WTC11 (cell line): ENCODE measurements at regions not wholly inside any gene's neighbourhood (a gene's known extent, or its start where the extent isn't known, plus 50 kb on each side); places are given as distances from the start of the nearest gene placed in this dataset.
A peak's percentile ranks its signal among the peaks of the same experiment; 100 is the strongest.

Source experiments
- ATAC-seq: fragments of 200-7000 bp; cut with Tn5 transposase; 2 replicates; pipeline ENCODE4 v1.10.0; 2021; ENCODE audit warnings: mild to moderate bottlenecking, moderate library complexity
- CTCF ChIA-PET: fragments of 300-600 bp; sonication (Branson Sonifier 250); formaldehyde crosslinking; loops from one replicate; lab custom pipeline; 2021; ENCODE audit warnings: antibody characterized with exemption; lab: Charles Lee
- POLR2A ChIA-PET: fragments of 350-600 bp; sonication (Branson Sonifier 250); formaldehyde crosslinking; loops from one replicate; lab custom pipeline; 2021; ENCODE audit warnings: antibody characterized with exemption; lab: Charles Lee
- DNase-seq: peaks from one replicate; pipeline ENCODE4 v3.0.0; 2021; ENCODE audit warnings: low spot score
- H3K27ac Mint-ChIP-seq: 2 replicates; pipeline ENCODE4 v1.8.0; 2021; ENCODE audit warnings: mixed read lengths
- H3K27me3 Mint-ChIP-seq: 2 replicates; pipeline ENCODE4 v1.8.0; 2021; ENCODE audit warnings: low read depth, mild to moderate bottlenecking, moderate library complexity, mixed read lengths
- H3K36me3 Mint-ChIP-seq: 2 replicates; pipeline ENCODE4 v1.8.0; 2021; ENCODE audit warnings: mixed read lengths
- H3K4me1 Mint-ChIP-seq: 2 replicates; pipeline ENCODE4 v1.8.0; 2022; ENCODE audit warnings: mixed read lengths
- H3K4me3 Mint-ChIP-seq: 2 replicates; pipeline ENCODE4 v1.8.0; 2021; ENCODE audit warnings: mild to moderate bottlenecking, moderate library complexity, mixed read lengths
- H3K9me3 Mint-ChIP-seq: 2 replicates; pipeline ENCODE4 v1.8.0; 2021; ENCODE audit warnings: mixed read lengths
- ATF6 ChIP-seq: sonication (generic); formaldehyde crosslinking; IDR thresholded peaks from 2 replicates; pipeline ENCODE4 v1.8.1; 2023; ENCODE audit warnings: mild to moderate bottlenecking, missing genetic modification reagents
- CDX4 ChIP-seq: fragments of 250-450 bp; sonication (Bioruptor Pico); IDR thresholded peaks from 2 replicates; pipeline ENCODE4 v1.9.0; 2021; ENCODE audit warnings: moderate library complexity, mild to moderate bottlenecking, inconsistent platforms, borderline replicate concordance
- GABPB1 ChIP-seq: sonication (generic); formaldehyde crosslinking; IDR thresholded peaks from 2 replicates; pipeline ENCODE4 v1.8.1; 2023; ENCODE audit warnings: mild to moderate bottlenecking, missing genetic modification reagents
- HMGA2 ChIP-seq: fragments of 250-450 bp; sonication (Bioruptor Pico); IDR thresholded peaks from 2 replicates; pipeline ENCODE4 v1.4.0; 2021; ENCODE audit warnings: mild to moderate bottlenecking, moderate library complexity
- NFATC4 ChIP-seq: fragments of 250-450 bp; sonication (Bioruptor Pico); IDR thresholded peaks from 2 replicates; pipeline ENCODE4 v1.9.0; 2021; ENCODE audit warnings: mild to moderate bottlenecking
- SMAD4 ChIP-seq: sonication (generic); formaldehyde crosslinking; IDR thresholded peaks from 2 replicates; pipeline ENCODE4 v1.8.0; 2022; ENCODE audit warnings: mild to moderate bottlenecking, missing genetic modification reagents
- ZNF263 ChIP-seq: sonication (generic); formaldehyde crosslinking; IDR thresholded peaks from 2 replicates; pipeline ENCODE4 v1.8.1; 2022; ENCODE audit warnings: low read depth, mild to moderate bottlenecking, moderate library complexity, missing genetic modification reagents
- ZNF416 ChIP-seq: fragments of 250-450 bp; sonication (Bioruptor Pico); IDR thresholded peaks from 2 replicates; pipeline ENCODE4 v1.9.0; 2021; ENCODE audit warnings: mild to moderate bottlenecking, inconsistent platforms
- TF ChIP-seq, protein P1 (sequence below): sonication (generic); formaldehyde crosslinking; IDR thresholded peaks from 2 replicates; pipeline ENCODE4 v1.8.1; 2022; ENCODE audit warnings: low read depth, mild to moderate bottlenecking, moderate library complexity, missing genetic modification reagents, borderline replicate concordance
- TF ChIP-seq, protein P2 (sequence below): sonication (generic); formaldehyde crosslinking; IDR thresholded peaks from 2 replicates; pipeline ENCODE4 v1.8.1; 2023; ENCODE audit warnings: mild to moderate bottlenecking, moderate library complexity, missing genetic modification reagents
- TF ChIP-seq, protein P3 (sequence below): sonication (generic); formaldehyde crosslinking; IDR thresholded peaks from 2 replicates; pipeline ENCODE4 v1.8.0; 2023; ENCODE audit warnings: missing genetic modification reagents

GRCh38 chr7:25515633-25516275 lies 287.5 kb upstream of the NPVF start (continued):
- no peak for TF ChIP-seq CDX4 (CRISPR knock-in tag)
- no peak for TF ChIP-seq ZNF263 (CRISPR knock-in tag)

GRCh38 chr7:25517906-25518305 lies 289.6 kb upstream of the NPVF start:
- no peak overlapping the region for H3K4me3 Mint-ChIP-seq
- no peaks in the 10 kb centered on the region; the same call in 1 of the 2 replicates for H3K27me3 Mint-ChIP-seq
- TF ChIP-seq GABPB1 (CRISPR knock-in tag) (no peak), NFATC4 (CRISPR knock-in tag) (no peak), ZNF416 (CRISPR knock-in tag) (no peak), ATF6 (CRISPR knock-in tag) (no peak), HMGA2 (CRISPR knock-in tag) (no peak)
- TF ChIP-seq, protein P1, sequence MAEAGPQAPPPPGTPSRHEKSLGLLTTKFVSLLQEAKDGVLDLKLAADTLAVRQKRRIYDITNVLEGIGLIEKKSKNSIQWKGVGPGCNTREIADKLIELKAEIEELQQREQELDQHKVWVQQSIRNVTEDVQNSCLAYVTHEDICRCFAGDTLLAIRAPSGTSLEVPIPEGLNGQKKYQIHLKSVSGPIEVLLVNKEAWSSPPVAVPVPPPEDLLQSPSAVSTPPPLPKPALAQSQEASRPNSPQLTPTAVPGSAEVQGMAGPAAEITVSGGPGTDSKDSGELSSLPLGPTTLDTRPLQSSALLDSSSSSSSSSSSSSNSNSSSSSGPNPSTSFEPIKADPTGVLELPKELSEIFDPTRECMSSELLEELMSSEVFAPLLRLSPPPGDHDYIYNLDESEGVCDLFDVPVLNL (CRISPR knock-in tag): no peak
- TF ChIP-seq, protein P2, sequence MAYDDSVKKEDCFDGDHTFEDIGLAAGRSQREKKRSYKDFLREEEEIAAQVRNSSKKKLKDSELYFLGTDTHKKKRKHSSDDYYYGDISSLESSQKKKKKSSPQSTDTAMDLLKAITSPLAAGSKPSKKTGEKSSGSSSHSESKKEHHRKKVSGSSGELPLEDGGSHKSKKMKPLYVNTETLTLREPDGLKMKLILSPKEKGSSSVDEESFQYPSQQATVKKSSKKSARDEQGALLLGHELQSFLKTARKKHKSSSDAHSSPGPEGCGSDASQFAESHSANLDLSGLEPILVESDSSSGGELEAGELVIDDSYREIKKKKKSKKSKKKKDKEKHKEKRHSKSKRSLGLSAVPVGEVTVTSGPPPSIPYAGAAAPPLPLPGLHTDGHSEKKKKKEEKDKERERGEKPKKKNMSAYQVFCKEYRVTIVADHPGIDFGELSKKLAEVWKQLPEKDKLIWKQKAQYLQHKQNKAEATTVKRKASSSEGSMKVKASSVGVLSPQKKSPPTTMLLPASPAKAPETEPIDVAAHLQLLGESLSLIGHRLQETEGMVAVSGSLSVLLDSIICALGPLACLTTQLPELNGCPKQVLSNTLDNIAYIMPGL (CRISPR knock-in tag): no peak
- TF ChIP-seq, all 79 proteins: peak for 0
- ATAC-seq (peak; percentile 80), DNase-seq (no peak)
- Mint-ChIP-seq H3K27ac (no peak overlapping the region), H3K4me1 (peaks cover 3% of the 10 kb centered on the region; the same call in 1 of the 2 replicates), H3K36me3 (peaks cover 3% of the 10 kb centered on the region; the same call in 1 of the 2 replicates), H3K9me3 (peaks cover 3% of the 10 kb centered on the region; the same call in 1 of the 2 replicates)
- ChIA-PET POLR2A (no interaction called here), CTCF (no interaction called here)

DNA sequence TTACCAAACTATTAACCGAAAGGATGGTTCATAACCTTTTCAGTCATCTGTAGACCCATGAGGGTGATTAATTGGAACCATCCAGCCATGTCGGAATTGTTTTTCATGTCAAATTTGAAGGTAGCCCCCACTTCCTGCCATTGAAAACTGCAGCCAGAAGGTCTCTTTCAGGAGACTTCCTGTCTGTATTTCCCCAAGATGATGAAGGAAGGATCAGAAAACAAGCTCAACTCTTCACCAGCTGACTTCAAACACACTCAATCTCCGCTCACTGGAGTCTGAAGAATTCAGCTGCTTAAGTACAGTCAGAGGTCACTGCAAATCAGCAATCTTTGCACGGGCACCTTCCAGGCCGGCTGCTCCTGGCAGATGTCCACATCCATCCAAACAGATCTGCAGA lies 291.7 kb upstream of the NPVF start:
- DNase-seq: no peak
- CTCF ChIA-PET: interaction anchor here (1.0 to 1.7 kb wide), 2 partner anchors 49 to 303 kb away, joined by 6 to 10 read pairs; no protein-coding TSS in a partner anchor
- no peak for ATAC-seq
- Mint-ChIP-seq H3K27ac (no peak overlapping the region), H3K4me3 (no peak overlapping the region), H3K36me3 (peaks cover 3% of the 10 kb centered on the region; the same call in 1 of the 2 replicates), H3K9me3 (peaks cover 3% of the 10 kb centered on the region; the same call in 1 of the 2 replicates), H3K4me1 (peaks cover 3% of the 10 kb centered on the region; the same call in 1 of the 2 replicates), H3K27me3 (no peaks in the 10 kb centered on the region; the same call in 1 of the 2 replicates)
- POLR2A ChIA-PET: no interaction called here
- TF ChIP-seq, protein P3, sequence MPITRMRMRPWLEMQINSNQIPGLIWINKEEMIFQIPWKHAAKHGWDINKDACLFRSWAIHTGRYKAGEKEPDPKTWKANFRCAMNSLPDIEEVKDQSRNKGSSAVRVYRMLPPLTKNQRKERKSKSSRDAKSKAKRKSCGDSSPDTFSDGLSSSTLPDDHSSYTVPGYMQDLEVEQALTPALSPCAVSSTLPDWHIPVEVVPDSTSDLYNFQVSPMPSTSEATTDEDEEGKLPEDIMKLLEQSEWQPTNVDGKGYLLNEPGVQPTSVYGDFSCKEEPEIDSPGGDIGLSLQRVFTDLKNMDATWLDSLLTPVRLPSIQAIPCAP: no peak
- TF ChIP-seq SMAD4 (CRISPR knock-in tag): no peak
- TF ChIP-seq, protein P2 (CRISPR knock-in tag): no peak
